ENCODE measurements at regions not wholly inside any gene's neighbourhood (a gene's known extent, or its start where the extent isn't known, plus 50 kb on each side); places are given as distances from the start of the nearest gene placed in this dataset.

- no peak for DNase-seq (ENCODE audit: low read depth, low spot score)
- ChIA-PET POLR2A (no interaction called here), CTCF (no interaction called here)
- H3K4me1 ChIP-seq (ENCODE audit: control insufficient read depth, extremely low read depth, insufficient read depth, low read length) = no peaks in the 10 kb centered on the region
- TF ChIP-seq MAX (IDR thresholded peaks at IDR 0.05; ENCODE audit: insufficient read depth, insufficient read length) (no peak), GATA2 (IDR thresholded peaks at IDR 0.05; ENCODE audit: insufficient read depth, insufficient read length, low read depth, low read length) (no peak), CTCF (IDR thresholded peaks at IDR 0.05; ENCODE audit: extremely low read depth in 1 of 2, insufficient read depth in 1 of 2, low read depth in 1 of 2, low read length in 2 of 2) (no peak), POLR2AphosphoS5 (IDR thresholded peaks at IDR 0.05; ENCODE audit: insufficient read depth, low read depth, low read length) (no peak), POLR2A (IDR thresholded peaks at IDR 0.05; ENCODE audit: low read depth, low read length) (no peak), EZH2 (IDR thresholded peaks at IDR 0.05; ENCODE audit: borderline replicate concordance, low read depth, low read length, severe bottlenecking) (no peak), JUN (IDR thresholded peaks at IDR 0.05; ENCODE audit: borderline replicate concordance, insufficient read depth, insufficient read length, low read depth) (no peak), FOS (IDR thresholded peaks at IDR 0.05; ENCODE audit: borderline replicate concordance, insufficient read depth, low read length) (no peak), MYC (IDR thresholded peaks at IDR 0.05; ENCODE audit: low read depth, low read length) (no peak)
- intact Hi-C loops (cut with micrococcal nuclease) = no loop called here
- no peaks in the 10 kb centered on the region for H3K36me3 ChIP-seq (ENCODE audit: control insufficient read depth in 2 of 2, extremely low read depth in 1 of 2, insufficient read depth in 2 of 2, low read length in 2 of 2)
- dilution Hi-C loops (cut with MboI; ENCODE audit: extremely low pct_ligation_motif_present, low sequenced_read_pairs) = no loop called here
- H3K9me1 ChIP-seq (replicated peaks; ENCODE audit: control insufficient read depth, extremely low read depth, insufficient read depth, low read length) = no peaks in the 10 kb centered on the region
- H3K79me2 ChIP-seq (ENCODE audit: control insufficient read depth, insufficient read depth, low read length) = no peaks in the 10 kb centered on the region
- H3K9me3 ChIP-seq (replicated peaks; ENCODE audit: control insufficient read depth, insufficient read depth, low read length) = no peaks in the 10 kb centered on the region
- H3K4me2 ChIP-seq (ENCODE audit: insufficient read depth, low read length) = no peak overlapping the region
- no peaks in the 10 kb centered on the region for H4K20me1 ChIP-seq (replicated peaks; ENCODE audit: control insufficient read depth, extremely low read depth, insufficient read depth, low read length)
- no TSS peak for BruUV-seq (replicated peaks)
- no peak overlapping the region for H3K27ac ChIP-seq (ENCODE audit: insufficient read depth, low read depth, low read length)
- no peaks in the 10 kb centered on the region for H3K27me3 ChIP-seq (ENCODE audit: control insufficient read depth in 2 of 2, insufficient read depth in 2 of 2, low read length in 2 of 2)
- no peak overlapping the region for H3K9ac ChIP-seq (replicated peaks; ENCODE audit: extremely low read depth, insufficient read depth, low read length)
- no peak overlapping the region for H2AFZ ChIP-seq (ENCODE audit: low read depth, low read length)
- FAIRE-seq = no peak
- H3K4me3 ChIP-seq (replicated peaks in 1 of 3; ENCODE audit: insufficient read depth in 1 of 3, low read depth in 1 of 3, low read length in 3 of 3) = no peak overlapping the region
Measured at GRCh38 chr3:182568876-182569275, 224.4 kb upstream of the ATP11B start.
